ENCODE measurements at regions not wholly inside any gene's neighbourhood (a gene's known extent, or its start where the extent isn't known, plus 50 kb on each side); places are given as distances from the start of the nearest gene placed in this dataset.

- ChIA-PET POLR2A (ENCODE audit: unreplicated experiment) (no interaction called here), CTCF (no interaction called here)
- Histone ChIP-seq H4K5ac (ENCODE audit: low read depth, low read length) (no peak overlapping the region), H2AK9ac (replicated peaks; ENCODE audit: low read depth, low read length, poor library complexity) (no peak overlapping the region), H2BK120ac (ENCODE audit: low read depth, low read length) (no peak overlapping the region), H3K23ac (ENCODE audit: low read depth, low read length) (no peak overlapping the region), H3K9me3 (ENCODE audit: control insufficient read depth, insufficient read depth, low read length) (peaks cover 2% of the 10 kb centered on the region; the same call in 1 of the 2 replicates), H2AFZ (replicated peaks; ENCODE audit: low read length, poor library complexity) (no peak overlapping the region), H3K9ac (ENCODE audit: low read depth, low read length) (no peak overlapping the region), H3K14ac (replicated peaks; ENCODE audit: low read depth, low read length) (no peak overlapping the region), H3K36me3 (ENCODE audit: control insufficient read depth, insufficient read depth, low read length) (no peaks in the 10 kb centered on the region), H3K27me3 (ENCODE audit: control insufficient read depth, insufficient read depth, low read length) (no peaks in the 10 kb centered on the region), H4K91ac (ENCODE audit: insufficient read depth, low read depth, low read length) (no peak overlapping the region), H4K8ac (ENCODE audit: low read depth in 2 of 2, low read length in 2 of 2) (no peak overlapping the region), H3K4me3 (ENCODE audit: insufficient read depth, low read depth, low read length) (no peak overlapping the region), H3K18ac (ENCODE audit: low read depth, low read length) (no peak overlapping the region), H3K4me1 (ENCODE audit: control insufficient read depth, insufficient read depth, low read length) (no peaks in the 10 kb centered on the region), H2AK5ac (ENCODE audit: low read depth, low read length) (no peak overlapping the region), H3K4ac (ENCODE audit: low read depth, low read length) (no peak overlapping the region), H3K9me1 (ENCODE audit: insufficient read depth, low read length) (no peaks in the 10 kb centered on the region), H3K4me2 (ENCODE audit: low read depth, low read length) (no peak overlapping the region), H3K79me1 (ENCODE audit: low read depth in 1 of 2, low read length in 2 of 2) (no peaks in the 10 kb centered on the region), H3K56ac (ENCODE audit: extremely low read depth, insufficient read depth, low read length) (no peak overlapping the region), H2BK15ac (ENCODE audit: low read depth, low read length) (no peak overlapping the region), H4K20me1 (ENCODE audit: insufficient read depth, low read length) (no peaks in the 10 kb centered on the region), H2BK5ac (ENCODE audit: low read depth, low read length, poor library complexity, severe bottlenecking) (no peak overlapping the region), H3K27ac (ENCODE audit: insufficient read depth, low read length) (no peak overlapping the region), H2BK20ac (ENCODE audit: low read depth, low read length) (no peak overlapping the region)
- in situ Hi-C loops (cut with MboI; ENCODE audit: low sequenced_read_pairs) (no loop called here), intact Hi-C loops (cut with micrococcal nuclease) (no loop called here), dilution Hi-C loops (cut with HindIII; ENCODE audit: low sequenced_read_pairs, unreplicated experiment) (no loop called here)
- no peak for ATAC-seq (ENCODE audit: low read depth)
- no TSS peak for BruUV-seq (replicated peaks)
- no peak for TF ChIP-seq MAFK (IDR thresholded peaks at IDR 0.05; ENCODE audit: low read depth, low read length)
- no peak for TF ChIP-seq FOS (IDR thresholded peaks at IDR 0.05; ENCODE audit: low read depth, low read length)
- no peak for TF ChIP-seq SMC3 (IDR thresholded peaks at IDR 0.05; ENCODE audit: low read depth, low read length)
- DNase-seq, result no peak
- WGBS, 2 experiments (ENCODE audit: extremely low coverage in 2 of 2, insufficient read length in 1 of 2), result no CpG with 5 or more reads among the region's 3 CpGs
Measured at GRCh38 chr13:80642641-80643040, 301.7 kb upstream of the SPRY2 start.

Measured in IMR-90 (cell line).